Peyer's patch (tissue), 4 donors: ENCODE measurements at regions not wholly inside any gene's neighbourhood (a gene's known extent, or its start where the extent isn't known, plus 50 kb on each side); places are given as distances from the start of the nearest gene placed in this dataset.

ENCODE experiments used
- CTCF ChIP-seq, 6 experiments: fragments of 450-650 bp in 4 of 6; fragments of 200-600 bp in 2 of 6; sonication (generic) in 1 of 6; IDR thresholded peaks; one replicate each; pipeline ENCODE4 v1.5.1; 2017 to 2019; ENCODE audit warnings: antibody characterized with exemption in 6 of 6, mild to moderate bottlenecking in 3 of 6, moderate library complexity in 1 of 6
- POLR2A ChIP-seq, 2 donors: fragments of 450-650 bp; IDR thresholded peaks; one replicate each; pipeline ENCODE4 v1.5.1; 2017; ENCODE audit warnings: antibody characterized with exemption in 2 of 2, mild to moderate bottlenecking in 2 of 2, moderate library complexity in 2 of 2

- TF ChIP-seq CTCF (IDR thresholded peaks at IDR 0.05) (no peak), POLR2A (IDR thresholded peaks at IDR 0.05) (no peak)
These were observed 739.4 kb downstream of the LIG4 start for GRCh38 chr13:107475753-107476453.
